GM18505 (cell line): ENCODE measurements at regions not wholly inside any gene's neighbourhood (a gene's known extent, or its start where the extent isn't known, plus 50 kb on each side); places are given as distances from the start of the nearest gene placed in this dataset.
"Not testable (repeated sequence)": the region's sequence is repeated elsewhere in the genome, so short reads cannot be mapped to it uniquely, and the experiment has no call there.

Source experiments
- ATAC-seq: cut with Tn5 transposase; IDR thresholded peaks from one replicate; pipeline ENCODE4 v1.9.1; 2021; ENCODE audit not compliant: unreplicated experiment
- POLR2A ChIP-seq: IDR thresholded peaks from 4 replicates; pipeline ENCODE4 v1.6.1; 2011; ENCODE audit warnings: borderline replicate concordance; ENCODE audit not compliant: insufficient read depth, insufficient read length; ENCODE audit errors: extremely low read depth

DNA sequence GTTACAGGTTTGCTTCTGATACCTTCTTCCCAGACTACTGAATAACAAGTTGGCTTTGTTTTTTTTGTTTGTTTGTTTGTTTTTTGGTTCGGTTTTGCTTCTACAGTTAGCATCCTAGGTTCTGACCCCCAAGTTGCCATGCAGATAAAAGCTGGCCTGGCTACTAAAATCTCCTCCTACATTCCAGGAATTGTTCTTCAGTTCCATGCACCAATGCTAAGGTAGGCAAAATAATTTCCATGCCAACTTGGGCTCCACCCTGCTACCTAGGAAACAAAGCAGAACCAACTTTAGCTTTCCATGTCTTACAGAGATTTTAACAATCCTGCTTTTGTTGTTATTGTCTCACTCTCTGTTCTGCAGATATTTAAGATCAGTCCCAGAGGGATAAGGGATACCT is 495.5 kb upstream of the SOX9 start:
- ATAC-seq, result no peak
- no peak for TF ChIP-seq POLR2A

- TF ChIP-seq POLR2A, result no peak
- ATAC-seq, result no peak
Measured at GRCh38 chr17:71628306-71628705, 492.5 kb upstream of the SOX9 start.

DNA sequence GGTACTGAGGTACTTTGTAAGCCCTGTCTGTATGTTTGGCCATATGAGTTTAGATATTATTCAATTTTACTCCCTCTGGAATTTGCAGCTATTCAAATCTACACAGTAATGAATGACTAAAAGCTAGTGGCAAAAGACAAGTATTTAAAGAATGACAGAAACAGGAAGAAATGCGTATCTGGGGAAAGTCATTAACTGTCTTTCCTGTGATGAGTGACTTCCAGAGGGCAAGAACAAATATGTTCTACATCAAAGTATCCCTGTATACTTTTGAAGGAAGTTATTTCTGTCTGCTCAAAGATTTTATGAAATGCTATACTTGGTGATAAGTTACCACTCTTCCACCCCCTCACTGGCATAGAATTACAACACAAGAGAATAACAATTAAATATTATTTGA is 489.3 kb upstream of the SOX9 start:
- no peak for TF ChIP-seq POLR2A
- ATAC-seq, result no peak

GRCh38 chr17:71632328-71632727 is 488.5 kb upstream of the SOX9 start:
- TF ChIP-seq POLR2A, result no peak
- ATAC-seq, result no peak

DNA sequence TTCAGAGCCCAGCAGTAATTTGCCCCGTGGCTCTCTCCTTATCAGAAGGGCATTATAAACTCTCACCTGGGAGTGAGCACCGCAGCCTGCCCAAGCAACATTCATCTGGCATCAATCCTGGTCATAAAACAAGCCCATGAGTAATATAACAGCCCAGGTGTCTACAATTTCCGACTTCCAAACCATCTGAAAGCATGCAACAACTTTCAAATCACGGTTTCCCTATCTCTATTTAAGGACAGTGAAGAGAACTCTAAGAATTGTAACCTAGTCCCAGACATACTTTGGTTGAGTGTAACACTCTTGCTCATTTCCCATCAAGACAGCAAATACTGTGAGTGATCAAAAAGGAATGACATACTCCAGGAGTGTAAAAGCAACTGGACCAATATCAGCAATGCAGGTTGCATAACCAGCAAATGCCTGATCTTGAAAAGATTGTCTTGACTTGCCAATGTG is 487.4 kb upstream of the SOX9 start:
- TF ChIP-seq POLR2A, result no peak
- ATAC-seq, result no peak

DNA sequence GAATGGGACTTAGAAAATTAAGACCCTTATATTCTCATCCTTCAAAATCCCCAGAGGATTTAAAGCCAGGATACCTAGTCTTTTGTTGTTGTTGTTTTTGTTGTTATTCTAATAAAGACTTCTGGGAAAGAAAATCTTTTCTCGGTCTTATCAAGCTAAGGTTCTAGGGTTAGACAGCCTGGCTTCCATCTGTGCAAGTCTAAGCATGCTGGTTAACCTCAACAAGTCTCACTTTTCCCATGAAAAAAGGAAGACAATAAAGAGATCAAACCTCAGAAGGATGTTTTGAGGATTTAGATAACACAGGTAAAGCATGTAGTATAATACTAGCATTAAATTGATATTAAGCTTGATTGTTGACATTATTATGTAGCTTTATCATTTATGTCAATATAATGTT is 486.4 kb upstream of the SOX9 start:
- no peak for TF ChIP-seq POLR2A
- no peak for ATAC-seq

- no peak for ATAC-seq
- no peak for TF ChIP-seq POLR2A
Measured at GRCh38 chr17:71635187-71635586, 485.6 kb upstream of the SOX9 start.

GRCh38 chr17:71636644-71637043 is 484.2 kb upstream of the SOX9 start:
- TF ChIP-seq POLR2A, result no peak
- ATAC-seq, result no peak

GRCh38 chr17:71638668-71639067 is 482.2 kb upstream of the SOX9 start:
- TF ChIP-seq POLR2A, result no peak
- ATAC-seq, result no peak

- TF ChIP-seq POLR2A, result no peak
- no peak for ATAC-seq
Measured at GRCh38 chr17:71639865-71640264, 481.0 kb upstream of the SOX9 start.

- ATAC-seq, result not testable (repeated sequence)
Measured at GRCh38 chr17:71646890-71647289, 473.9 kb upstream of the SOX9 start.

- ATAC-seq, result not testable (repeated sequence)
Measured at GRCh38 chr17:71648342-71648741, 472.5 kb upstream of the SOX9 start.

GRCh38 chr17:71649941-71650350 is 470.9 kb upstream of the SOX9 start:
- no peak for TF ChIP-seq POLR2A
- ATAC-seq, result no peak

DNA sequence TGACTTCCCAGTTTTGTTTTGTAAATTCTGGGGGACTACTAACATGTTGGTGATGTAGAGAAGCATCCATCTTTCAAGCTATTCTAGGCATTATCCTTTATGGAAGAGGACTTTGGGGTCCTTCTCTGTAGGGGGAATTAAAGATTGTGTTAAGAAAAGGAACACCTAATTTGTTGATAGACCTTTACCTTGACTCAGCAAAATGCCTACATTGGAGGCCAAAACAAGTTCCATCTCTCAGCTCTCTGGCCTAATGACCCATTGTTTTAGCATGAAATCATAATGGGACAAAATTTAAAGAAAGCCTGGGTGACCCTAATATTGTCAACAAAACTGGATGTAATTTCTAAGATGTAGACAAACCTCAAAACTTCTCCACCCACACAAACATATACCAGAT is 465.3 kb upstream of the SOX9 start:
- no peak for ATAC-seq

More for the DNA sequence above, 465.3 kb upstream of the SOX9 start:
- TF ChIP-seq POLR2A, result no peak
